Endothelial cell of umbilical vein (primary cell): ENCODE measurements at regions not wholly inside any gene's neighbourhood (a gene's known extent, or its start where the extent isn't known, plus 50 kb on each side); places are given as distances from the start of the nearest gene placed in this dataset.
"Not testable (repeated sequence)": the region's sequence is repeated elsewhere in the genome, so short reads cannot be mapped to it uniquely, and the experiment has no call there.

ENCODE experiments used
- EZH2 ChIP-seq: IDR thresholded peaks from 2 replicates; pipeline ENCODE4 v1.6.1; 2012; ENCODE audit warnings: borderline replicate concordance, low read depth, mild to moderate bottlenecking, moderate library complexity, low read length, inconsistent platforms; ENCODE audit not compliant: severe bottlenecking
- FOS ChIP-seq: IDR thresholded peaks from 2 replicates; pipeline ENCODE4 v1.6.1; 2011; ENCODE audit warnings: mild to moderate bottlenecking, low read length, moderate library complexity, borderline replicate concordance; ENCODE audit not compliant: insufficient read depth
- GATA2 ChIP-seq: IDR thresholded peaks from 2 replicates; pipeline ENCODE4 v1.7.0; 2011; ENCODE audit warnings: low read depth, mild to moderate bottlenecking, moderate library complexity, mixed read lengths, low read length; ENCODE audit not compliant: insufficient read length, insufficient read depth
- JUN ChIP-seq: IDR thresholded peaks from 2 replicates; pipeline ENCODE4 v1.6.1; 2011; ENCODE audit warnings: borderline replicate concordance, low read depth; ENCODE audit not compliant: insufficient read length, insufficient read depth
- MAX ChIP-seq: IDR thresholded peaks from 2 replicates; pipeline ENCODE4 v1.6.1; 2011; ENCODE audit not compliant: insufficient read depth, insufficient read length
- MYC ChIP-seq: IDR thresholded peaks from one replicate; pipeline ENCODE4 v1.6.1; 2011; ENCODE audit warnings: mild to moderate bottlenecking, low read depth, low read length
- POLR2A ChIP-seq: IDR thresholded peaks from 2 replicates; pipeline ENCODE4 v1.6.1; 2012; ENCODE audit warnings: low read depth, mild to moderate bottlenecking, control low read depth, low read length
- POLR2AphosphoS5 ChIP-seq: IDR thresholded peaks from 2 replicates; pipeline ENCODE4 v1.6.1; 2012; ENCODE audit warnings: low read depth, mild to moderate bottlenecking, control low read depth, low read length, moderate library complexity; ENCODE audit not compliant: insufficient read depth
- TF ChIP-seq, protein P1 (sequence below), 2 donors: IDR thresholded peaks; 1 replicate in 1 of 2; 2 replicates in 1 of 2; pipeline ENCODE4 v1.5.1; 2011; ENCODE audit warnings: low read length in 2 of 2, mild to moderate bottlenecking in 2 of 2, moderate library complexity in 2 of 2, control low read depth in 1 of 2, inconsistent platforms in 1 of 2, low read depth in 1 of 2; ENCODE audit not compliant: insufficient read depth in 1 of 2; ENCODE audit errors: extremely low read depth in 1 of 2

- TF ChIP-seq, protein P1, sequence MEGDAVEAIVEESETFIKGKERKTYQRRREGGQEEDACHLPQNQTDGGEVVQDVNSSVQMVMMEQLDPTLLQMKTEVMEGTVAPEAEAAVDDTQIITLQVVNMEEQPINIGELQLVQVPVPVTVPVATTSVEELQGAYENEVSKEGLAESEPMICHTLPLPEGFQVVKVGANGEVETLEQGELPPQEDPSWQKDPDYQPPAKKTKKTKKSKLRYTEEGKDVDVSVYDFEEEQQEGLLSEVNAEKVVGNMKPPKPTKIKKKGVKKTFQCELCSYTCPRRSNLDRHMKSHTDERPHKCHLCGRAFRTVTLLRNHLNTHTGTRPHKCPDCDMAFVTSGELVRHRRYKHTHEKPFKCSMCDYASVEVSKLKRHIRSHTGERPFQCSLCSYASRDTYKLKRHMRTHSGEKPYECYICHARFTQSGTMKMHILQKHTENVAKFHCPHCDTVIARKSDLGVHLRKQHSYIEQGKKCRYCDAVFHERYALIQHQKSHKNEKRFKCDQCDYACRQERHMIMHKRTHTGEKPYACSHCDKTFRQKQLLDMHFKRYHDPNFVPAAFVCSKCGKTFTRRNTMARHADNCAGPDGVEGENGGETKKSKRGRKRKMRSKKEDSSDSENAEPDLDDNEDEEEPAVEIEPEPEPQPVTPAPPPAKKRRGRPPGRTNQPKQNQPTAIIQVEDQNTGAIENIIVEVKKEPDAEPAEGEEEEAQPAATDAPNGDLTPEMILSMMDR (IDR thresholded peaks at IDR 0.05; ENCODE audit: extremely low read depth in 1 of 2, insufficient read depth in 1 of 2, low read depth in 1 of 2, low read length in 2 of 2), result not testable (repeated sequence)
- not testable (repeated sequence) for TF ChIP-seq POLR2A, EZH2, POLR2AphosphoS5, FOS, MYC, GATA2, MAX, JUN
Measured at GRCh38 chrX:77081237-77081636, 366.0 kb upstream of the FGF16 start.
